Neural cell (in vitro differentiated cells): ENCODE measurements at regions not wholly inside any gene's neighbourhood (a gene's known extent, or its start where the extent isn't known, plus 50 kb on each side); places are given as distances from the start of the nearest gene placed in this dataset.

ENCODE experiments used
- H2AFZ ChIP-seq: fragments of 200-600, 300-800 bp; sonication (generic), shearing (Covaris generic); 2 replicates; pipeline ENCODE4 v1.6.0; 2014; ENCODE audit warnings: low read depth, mild to moderate bottlenecking, antibody characterized with exemption, low read length, moderate library complexity
- H3F3A ChIP-seq: fragments of 200-600 bp; shearing (Covaris generic); 2 replicates; pipeline ENCODE4 v1.6.1; 2016; ENCODE audit warnings: mild to moderate bottlenecking, moderate library complexity, mixed read lengths, antibody characterized with exemption, low read length; ENCODE audit not compliant: insufficient read depth, poor library complexity, severe bottlenecking
- H3K27ac ChIP-seq: fragments of 200-600, 300-800 bp; sonication (generic), shearing (Covaris generic); 2 replicates; pipeline ENCODE4 v1.5.1; 2014; ENCODE audit warnings: mild to moderate bottlenecking, low read length, moderate library complexity
- H3K27me3 ChIP-seq: fragments of 300-800, 200-600 bp; sonication (generic), shearing (Covaris generic); 2 replicates; pipeline ENCODE4 v1.6.0; 2014; ENCODE audit warnings: mild to moderate bottlenecking, low read depth, low read length, moderate library complexity; ENCODE audit not compliant: insufficient read depth
- H3K36me3 ChIP-seq: fragments of 300-800, 200-600 bp; sonication (generic), shearing (Covaris generic); 2 replicates; pipeline ENCODE4 v1.5.1; 2014; ENCODE audit warnings: mild to moderate bottlenecking, antibody characterized with exemption, low read length, moderate library complexity; ENCODE audit not compliant: insufficient read depth
- H3K4me2 ChIP-seq: fragments of 300-800, 200-600 bp; sonication (generic), shearing (Covaris generic); 2 replicates; pipeline ENCODE4 v1.6.0; 2014; ENCODE audit warnings: mild to moderate bottlenecking, low read length
- H3K4me3 ChIP-seq: fragments of 300-800, 200-600 bp; sonication (generic), shearing (Covaris generic); 2 replicates; pipeline ENCODE4 v1.5.1; 2014; ENCODE audit warnings: mild to moderate bottlenecking, low read length, moderate library complexity
- H3K79me2 ChIP-seq: fragments of 200-600 bp; shearing (Covaris generic); replicated peaks from 2 replicates; pipeline ENCODE4 v1.6.0; 2014; ENCODE audit warnings: mild to moderate bottlenecking, low read length, moderate library complexity; ENCODE audit not compliant: insufficient read depth
- H3K9ac ChIP-seq: fragments of 300-800, 200-600 bp; sonication (generic), shearing (Covaris generic); 2 replicates; pipeline ENCODE4 v1.6.1; 2016; ENCODE audit warnings: mild to moderate bottlenecking, low read length, mixed read lengths
- H3K9me2 ChIP-seq: fragments of 200-600 bp; shearing (Covaris generic); 2 replicates; pipeline ENCODE4 v1.6.1; 2016; ENCODE audit warnings: mild to moderate bottlenecking, low read length, mixed read lengths; ENCODE audit not compliant: insufficient read depth
- H3K9me3 ChIP-seq: fragments of 200-600, 300-800 bp; sonication (generic), shearing (Covaris generic); 2 replicates; pipeline ENCODE4 v1.6.1; 2016; ENCODE audit warnings: mild to moderate bottlenecking, mixed run types, low read length, moderate library complexity, mixed read lengths
- H4K20me1 ChIP-seq: fragments of 200-600 bp; shearing (Covaris generic); 2 replicates; pipeline ENCODE4 v1.6.1; 2016; ENCODE audit warnings: mild to moderate bottlenecking, mixed run types; ENCODE audit not compliant: insufficient read depth
- EP300 ChIP-seq: fragments of 450-650 bp; conservative IDR thresholded peaks from 2 replicates; pipeline ENCODE4 v1.6.1; 2014; ENCODE audit warnings: antibody characterized with exemption, mild to moderate bottlenecking, moderate library complexity; ENCODE audit not compliant: poor library complexity, severe bottlenecking
- EZH2 ChIP-seq: fragments of 200-600, 300-800 bp; shearing (Covaris generic), sonication (generic); IDR thresholded peaks from 2 replicates; pipeline ENCODE4 v1.6.1; 2014; ENCODE audit warnings: antibody characterized with exemption, low read length, borderline replicate concordance, mild to moderate bottlenecking; ENCODE audit not compliant: insufficient read depth, poor library complexity, severe bottlenecking
- MXI1 ChIP-seq: fragments of 450-650 bp; conservative IDR thresholded peaks from 2 replicates; pipeline ENCODE4 v1.6.1; 2014; ENCODE audit warnings: antibody characterized with exemption, mild to moderate bottlenecking; ENCODE audit not compliant: poor library complexity, severe bottlenecking
- POLR2AphosphoS5 ChIP-seq: IDR thresholded peaks from 2 replicates; pipeline ENCODE4 v1.6.1; 2012
- RAD21 ChIP-seq: fragments of 450-650 bp; conservative IDR thresholded peaks from 2 replicates; pipeline ENCODE4 v1.6.1; 2014; ENCODE audit warnings: antibody characterized with exemption, mild to moderate bottlenecking, moderate library complexity
- SMC3 ChIP-seq: fragments of 450-650 bp; conservative IDR thresholded peaks from 2 replicates; pipeline ENCODE4 v1.6.1; 2014; ENCODE audit warnings: antibody characterized with exemption, mild to moderate bottlenecking, moderate library complexity; ENCODE audit not compliant: poor library complexity
- TAF1 ChIP-seq: IDR thresholded peaks from 2 replicates; pipeline ENCODE4 v1.6.1; 2012; ENCODE audit warnings: low read depth
- TF ChIP-seq, protein P1 (sequence below): fragments of 450-650 bp; IDR thresholded peaks from 2 replicates; pipeline ENCODE4 v1.5.1; 2014; ENCODE audit warnings: antibody characterized with exemption, mild to moderate bottlenecking, moderate library complexity; ENCODE audit not compliant: poor library complexity, severe bottlenecking
- TF ChIP-seq, protein P2 (sequence below): IDR thresholded peaks from 2 replicates; pipeline ENCODE4 v1.6.1; 2012; ENCODE audit warnings: borderline replicate concordance

DNA sequence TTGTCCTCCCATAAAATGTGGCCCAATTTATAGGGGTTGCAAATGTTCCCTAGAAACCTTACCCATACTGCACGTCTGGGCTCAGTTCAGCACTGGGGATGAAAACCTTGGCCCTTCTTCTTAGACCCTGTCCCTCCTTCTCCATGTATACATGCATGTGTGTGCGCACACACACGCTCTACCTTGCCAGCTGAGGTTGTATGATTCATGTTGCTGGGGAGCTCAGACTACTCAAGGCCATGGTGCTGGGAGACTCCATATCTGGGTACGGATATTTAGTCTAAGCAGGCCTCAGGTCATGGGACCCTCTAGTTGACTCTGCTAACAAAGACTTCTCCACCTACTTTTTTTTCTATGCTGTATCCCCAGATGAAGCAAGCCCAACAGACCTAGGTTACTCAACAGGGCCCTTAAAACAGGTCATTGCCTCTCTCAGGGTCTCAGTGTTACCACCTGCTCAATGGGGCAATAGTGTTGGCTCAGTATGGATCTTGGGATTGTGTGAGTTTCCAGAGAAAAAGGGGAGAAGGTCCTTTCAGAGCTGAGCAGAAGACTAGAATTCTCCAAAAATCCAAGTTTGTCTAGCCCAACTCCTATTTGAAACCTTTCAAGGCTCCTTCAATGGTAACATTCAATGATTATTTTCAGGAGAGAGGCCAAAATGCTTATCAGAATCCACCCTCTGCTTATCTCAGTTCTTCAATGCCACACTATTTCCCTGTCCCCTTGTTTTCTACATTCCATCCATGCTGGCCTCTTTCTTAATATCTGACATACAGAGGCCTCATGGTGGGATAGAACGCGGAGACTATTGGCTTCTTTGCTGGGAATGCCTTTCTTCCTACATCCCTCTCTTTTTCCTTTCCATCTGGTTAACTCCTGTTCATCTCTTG is 123.6 kb upstream of the PITX1 start:
- Histone ChIP-seq H3K27ac (no peak overlapping the region), H3K9me2 (no peaks in the 10 kb centered on the region), H4K20me1 (no peaks in the 10 kb centered on the region), H3K27me3 (no peaks in the 10 kb centered on the region), H3K4me2 (no peak overlapping the region), H3K9me3 (no peaks in the 10 kb centered on the region), H2AFZ (no peak overlapping the region), H3K4me3 (no peak overlapping the region), H3K36me3 (no peaks in the 10 kb centered on the region), H3K9ac (no peak overlapping the region), H3F3A (no peaks in the 10 kb centered on the region), H3K79me2 (no peaks in the 10 kb centered on the region)
- no peak for TF ChIP-seq TAF1
- no peak for TF ChIP-seq EZH2
- TF ChIP-seq, protein P1, sequence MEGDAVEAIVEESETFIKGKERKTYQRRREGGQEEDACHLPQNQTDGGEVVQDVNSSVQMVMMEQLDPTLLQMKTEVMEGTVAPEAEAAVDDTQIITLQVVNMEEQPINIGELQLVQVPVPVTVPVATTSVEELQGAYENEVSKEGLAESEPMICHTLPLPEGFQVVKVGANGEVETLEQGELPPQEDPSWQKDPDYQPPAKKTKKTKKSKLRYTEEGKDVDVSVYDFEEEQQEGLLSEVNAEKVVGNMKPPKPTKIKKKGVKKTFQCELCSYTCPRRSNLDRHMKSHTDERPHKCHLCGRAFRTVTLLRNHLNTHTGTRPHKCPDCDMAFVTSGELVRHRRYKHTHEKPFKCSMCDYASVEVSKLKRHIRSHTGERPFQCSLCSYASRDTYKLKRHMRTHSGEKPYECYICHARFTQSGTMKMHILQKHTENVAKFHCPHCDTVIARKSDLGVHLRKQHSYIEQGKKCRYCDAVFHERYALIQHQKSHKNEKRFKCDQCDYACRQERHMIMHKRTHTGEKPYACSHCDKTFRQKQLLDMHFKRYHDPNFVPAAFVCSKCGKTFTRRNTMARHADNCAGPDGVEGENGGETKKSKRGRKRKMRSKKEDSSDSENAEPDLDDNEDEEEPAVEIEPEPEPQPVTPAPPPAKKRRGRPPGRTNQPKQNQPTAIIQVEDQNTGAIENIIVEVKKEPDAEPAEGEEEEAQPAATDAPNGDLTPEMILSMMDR = no peak
- TF ChIP-seq, protein P2, sequence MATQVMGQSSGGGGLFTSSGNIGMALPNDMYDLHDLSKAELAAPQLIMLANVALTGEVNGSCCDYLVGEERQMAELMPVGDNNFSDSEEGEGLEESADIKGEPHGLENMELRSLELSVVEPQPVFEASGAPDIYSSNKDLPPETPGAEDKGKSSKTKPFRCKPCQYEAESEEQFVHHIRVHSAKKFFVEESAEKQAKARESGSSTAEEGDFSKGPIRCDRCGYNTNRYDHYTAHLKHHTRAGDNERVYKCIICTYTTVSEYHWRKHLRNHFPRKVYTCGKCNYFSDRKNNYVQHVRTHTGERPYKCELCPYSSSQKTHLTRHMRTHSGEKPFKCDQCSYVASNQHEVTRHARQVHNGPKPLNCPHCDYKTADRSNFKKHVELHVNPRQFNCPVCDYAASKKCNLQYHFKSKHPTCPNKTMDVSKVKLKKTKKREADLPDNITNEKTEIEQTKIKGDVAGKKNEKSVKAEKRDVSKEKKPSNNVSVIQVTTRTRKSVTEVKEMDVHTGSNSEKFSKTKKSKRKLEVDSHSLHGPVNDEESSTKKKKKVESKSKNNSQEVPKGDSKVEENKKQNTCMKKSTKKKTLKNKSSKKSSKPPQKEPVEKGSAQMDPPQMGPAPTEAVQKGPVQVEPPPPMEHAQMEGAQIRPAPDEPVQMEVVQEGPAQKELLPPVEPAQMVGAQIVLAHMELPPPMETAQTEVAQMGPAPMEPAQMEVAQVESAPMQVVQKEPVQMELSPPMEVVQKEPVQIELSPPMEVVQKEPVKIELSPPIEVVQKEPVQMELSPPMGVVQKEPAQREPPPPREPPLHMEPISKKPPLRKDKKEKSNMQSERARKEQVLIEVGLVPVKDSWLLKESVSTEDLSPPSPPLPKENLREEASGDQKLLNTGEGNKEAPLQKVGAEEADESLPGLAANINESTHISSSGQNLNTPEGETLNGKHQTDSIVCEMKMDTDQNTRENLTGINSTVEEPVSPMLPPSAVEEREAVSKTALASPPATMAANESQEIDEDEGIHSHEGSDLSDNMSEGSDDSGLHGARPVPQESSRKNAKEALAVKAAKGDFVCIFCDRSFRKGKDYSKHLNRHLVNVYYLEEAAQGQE = no peak
- TF ChIP-seq MXI1 = no peak
- no peak for TF ChIP-seq SMC3
- no peak for TF ChIP-seq POLR2AphosphoS5
- TF ChIP-seq EP300 = no peak
- TF ChIP-seq RAD21 = no peak

DNA sequence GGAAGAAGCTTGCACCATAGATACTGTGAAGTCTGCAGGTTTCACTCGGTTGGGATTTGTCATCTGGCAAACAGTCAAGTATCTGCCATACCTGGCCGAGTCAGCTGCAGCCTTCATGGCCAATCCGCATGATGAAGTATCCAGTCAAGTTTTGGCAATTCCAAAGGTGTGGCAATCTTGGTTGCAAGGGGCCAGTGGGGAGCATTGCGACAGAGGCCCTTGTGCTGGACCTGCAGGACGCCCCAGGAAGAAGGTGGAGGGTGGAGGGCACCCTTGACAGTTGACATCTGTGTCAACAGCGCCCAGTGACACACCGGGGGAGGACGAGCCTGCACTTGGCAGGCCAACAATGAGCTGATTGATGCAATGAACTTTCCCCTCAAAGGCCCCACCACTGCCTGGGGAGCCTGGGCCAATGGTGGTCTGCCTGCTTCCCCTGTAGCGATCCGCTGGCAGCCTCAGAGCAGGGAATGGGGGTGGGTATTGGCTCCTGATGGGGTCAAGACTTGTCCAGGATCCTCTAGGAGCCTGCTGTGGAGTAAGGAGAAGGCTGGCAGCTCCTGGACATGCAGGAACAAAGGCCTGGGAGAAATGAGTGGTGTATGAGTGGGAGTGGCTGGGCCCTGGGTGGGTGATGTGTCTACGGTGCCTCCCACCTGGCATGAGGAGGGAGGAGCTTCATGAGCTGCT is 122.8 kb upstream of the PITX1 start:
- H3K79me2 ChIP-seq = no peaks in the 10 kb centered on the region
- H3K9me2 ChIP-seq = no peaks in the 10 kb centered on the region
- no peak overlapping the region for H3K27ac ChIP-seq
- no peaks in the 10 kb centered on the region for H3K36me3 ChIP-seq
- H3F3A ChIP-seq = no peaks in the 10 kb centered on the region
- H3K9ac ChIP-seq = no peak overlapping the region
- H3K9me3 ChIP-seq = no peaks in the 10 kb centered on the region
- TF ChIP-seq, protein P1 = no peak
- no peaks in the 10 kb centered on the region for H4K20me1 ChIP-seq
- H3K4me2 ChIP-seq = no peak overlapping the region
- H3K27me3 ChIP-seq = no peaks in the 10 kb centered on the region
- no peak overlapping the region for H3K4me3 ChIP-seq
- H2AFZ ChIP-seq = no peak overlapping the region
